Endothelial cell of umbilical vein (primary cell): ENCODE measurements at regions not wholly inside any gene's neighbourhood (a gene's known extent, or its start where the extent isn't known, plus 50 kb on each side); places are given as distances from the start of the nearest gene placed in this dataset.

Source experiments
- BruUV-seq: library from RNA; stranded (reverse); fragments of 400-500 nt; replicated peaks from 2 replicates; lab custom pipeline; 2021; lab: Mats Ljungman, UMichigan
- CTCF ChIA-PET: fragments of 300-600, 350-600 bp; sonication (Branson Sonifier 250); formaldehyde crosslinking; loops from one replicate; lab custom pipeline; 2021; ENCODE audit warnings: antibody characterized with exemption, inconsistent platforms; lab: Charles Lee
- POLR2A ChIA-PET: fragments of 300-600, 350-600 bp; sonication (Branson Sonifier 250); formaldehyde crosslinking; loops from one replicate; lab custom pipeline; 2021; ENCODE audit warnings: antibody characterized with exemption, inconsistent platforms; lab: Charles Lee
- DNase-seq: peaks from one replicate; pipeline ENCODE4 v3.0.0-alpha.2; 2011; ENCODE audit warnings: low read depth, low spot score
- FAIRE-seq: peaks from 2 replicates; lab custom pipeline; 2011; peaks lifted over from hg19 to GRCh38; lab: Jason Lieb, UNC
- H2AFZ ChIP-seq: 2 replicates; pipeline ENCODE4 v1.6.0; 2012; ENCODE audit warnings: low read depth, low read length, control low read depth, inconsistent platforms
- H3K27ac ChIP-seq: 2 replicates; pipeline ENCODE4 v1.5.1; 2011; ENCODE audit warnings: low read depth, mild to moderate bottlenecking, control low read depth, low read length, moderate library complexity; ENCODE audit not compliant: insufficient read depth
- H3K27me3 ChIP-seq, 2 experiments: 2 replicates each; pipeline versions ENCODE4 v1.6.0 to v1.6.1; 2011; ENCODE audit warnings: low read length in 2 of 2, mixed read lengths in 1 of 2; ENCODE audit not compliant: control insufficient read depth in 2 of 2, insufficient read depth in 2 of 2
- H3K36me3 ChIP-seq, 2 experiments: 2 replicates in 1 of 2; 3 replicates in 1 of 2; pipeline ENCODE4 v1.5.1; 2011; ENCODE audit warnings: low read length in 2 of 2, mild to moderate bottlenecking in 1 of 2, moderate library complexity in 1 of 2; ENCODE audit not compliant: control insufficient read depth in 2 of 2, insufficient read depth in 2 of 2; ENCODE audit errors: extremely low read depth in 1 of 2
- H3K4me1 ChIP-seq: 3 replicates; pipeline ENCODE4 v1.5.1; 2011; ENCODE audit warnings: mild to moderate bottlenecking, low read length; ENCODE audit not compliant: control insufficient read depth, insufficient read depth; ENCODE audit errors: extremely low read depth
- H3K4me2 ChIP-seq: 2 replicates; pipeline ENCODE4 v1.6.1; 2011; ENCODE audit warnings: low read length, control low read depth, mixed read lengths; ENCODE audit not compliant: insufficient read depth
- H3K4me3 ChIP-seq, 3 experiments: fragments of 200-600 bp in 1 of 3; sonication (generic), shearing (Covaris generic) in 1 of 3; replicated peaks in 1 of 3; 2 replicates each; pipeline ENCODE4 v1.5.1; 2011 to 2016; ENCODE audit warnings: control low read depth in 3 of 3, low read length in 3 of 3, mild to moderate bottlenecking in 2 of 3, inconsistent platforms in 1 of 3, low read depth in 1 of 3, moderate library complexity in 1 of 3; ENCODE audit not compliant: insufficient read depth in 1 of 3
- H3K79me2 ChIP-seq: 2 replicates; pipeline ENCODE4 v1.6.0; 2012; ENCODE audit warnings: low read length, inconsistent platforms; ENCODE audit not compliant: control insufficient read depth, insufficient read depth
- H3K9ac ChIP-seq: replicated peaks from 2 replicates; pipeline ENCODE3; 2011; ENCODE audit warnings: low read length, control low read depth; ENCODE audit not compliant: insufficient read depth; ENCODE audit errors: extremely low read depth
- H3K9me1 ChIP-seq: replicated peaks from 3 replicates; pipeline ENCODE4 v1.6.0; 2011; ENCODE audit warnings: mild to moderate bottlenecking, low read length; ENCODE audit not compliant: control insufficient read depth, insufficient read depth; ENCODE audit errors: extremely low read depth
- H3K9me3 ChIP-seq: replicated peaks from 2 replicates; pipeline ENCODE4 v1.5.1; 2012; ENCODE audit warnings: low read length, inconsistent platforms; ENCODE audit not compliant: control insufficient read depth, insufficient read depth
- H4K20me1 ChIP-seq: replicated peaks from 2 replicates; pipeline ENCODE3; 2011; ENCODE audit warnings: mild to moderate bottlenecking, low read length; ENCODE audit not compliant: control insufficient read depth, insufficient read depth; ENCODE audit errors: extremely low read depth
- FOS ChIP-seq: IDR thresholded peaks from 2 replicates; pipeline ENCODE4 v1.6.1; 2011; ENCODE audit warnings: mild to moderate bottlenecking, low read length, moderate library complexity, borderline replicate concordance; ENCODE audit not compliant: insufficient read depth
- GATA2 ChIP-seq: IDR thresholded peaks from 2 replicates; pipeline ENCODE4 v1.7.0; 2011; ENCODE audit warnings: low read depth, mild to moderate bottlenecking, moderate library complexity, mixed read lengths, low read length; ENCODE audit not compliant: insufficient read length, insufficient read depth
- JUN ChIP-seq: IDR thresholded peaks from 2 replicates; pipeline ENCODE4 v1.6.1; 2011; ENCODE audit warnings: borderline replicate concordance, low read depth; ENCODE audit not compliant: insufficient read length, insufficient read depth
- MYC ChIP-seq: IDR thresholded peaks from one replicate; pipeline ENCODE4 v1.6.1; 2011; ENCODE audit warnings: mild to moderate bottlenecking, low read depth, low read length
- POLR2A ChIP-seq: IDR thresholded peaks from 2 replicates; pipeline ENCODE4 v1.6.1; 2012; ENCODE audit warnings: low read depth, mild to moderate bottlenecking, control low read depth, low read length
- dilution Hi-C: fragments of 300-500 bp; cut with MboI; formaldehyde crosslinking; loops from one replicate; pipeline ENCODE4 v1.15.0; 2019; ENCODE audit warnings: low sequenced_read_pairs; ENCODE audit not compliant: extremely low pct_ligation_motif_present
- intact Hi-C: fragments of 100-400 bp; cut with micrococcal nuclease; formaldehyde crosslinking; loops from one replicate; pipeline ENCODE4 v1.10.0; 2022
- TF ChIP-seq, protein P1 (sequence below): IDR thresholded peaks from 2 replicates; pipeline ENCODE4 v1.6.1; 2011; ENCODE audit not compliant: insufficient read depth, insufficient read length

DNA sequence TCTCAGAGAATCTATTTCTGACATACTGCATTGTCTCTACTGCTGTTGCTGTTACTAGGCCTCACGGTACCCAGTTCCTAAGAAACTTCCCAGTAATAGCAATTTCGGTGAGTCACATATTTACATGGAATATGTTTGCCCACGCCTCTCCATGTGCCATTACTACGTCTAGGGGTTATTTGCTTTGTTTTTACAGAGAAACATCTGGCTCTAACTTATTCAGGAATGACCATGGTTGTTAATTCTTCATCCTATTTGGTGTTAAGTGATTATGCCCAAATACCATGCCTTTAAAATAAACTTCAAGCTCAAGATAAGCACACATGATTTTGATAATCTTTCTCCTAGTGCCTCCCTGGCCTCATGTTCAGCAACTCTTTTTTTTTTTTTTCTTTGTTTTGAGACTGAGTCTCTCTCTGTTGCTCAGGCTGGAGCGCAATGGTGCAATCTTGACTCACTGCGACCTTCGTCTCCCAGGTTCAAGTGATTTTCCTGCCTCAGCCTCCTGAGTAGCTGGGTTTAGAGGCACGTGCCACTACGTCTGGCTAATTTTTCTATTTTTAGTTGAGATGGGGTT lies 101.0 kb upstream of the HS3ST1 start:
- H2AFZ ChIP-seq: peak overlapping the region; percentile 57
- H3K36me3 ChIP-seq: no peaks in the 10 kb centered on the region
- ChIA-PET CTCF (interaction anchor here (1.4 kb wide), 1 partner anchor 190 kb away, joined by 3 read pairs; no protein-coding TSS in a partner anchor), POLR2A (no interaction called here)
- H3K27me3 ChIP-seq: no peaks in the 10 kb centered on the region
- intact Hi-C loops (loop anchor here (1.0 to 5.0 kb wide), 2 partner anchors 24 to 57 kb away; no protein-coding TSS in a partner anchor), dilution Hi-C loops (no loop called here)
- H3K9me3 ChIP-seq: peaks cover 2% of the 10 kb centered on the region
- peak overlapping the region; percentile 82 for H3K27ac ChIP-seq
- peak overlapping the region; percentile 44 for H3K4me2 ChIP-seq
- H3K4me1 ChIP-seq: peaks cover 27% of the 10 kb centered on the region
- no peaks in the 10 kb centered on the region for H4K20me1 ChIP-seq
- TSS peak; percentile 24 for BruUV-seq
- TF ChIP-seq MYC (no peak), FOS (peak; percentile 46), JUN (peak; percentile 72), GATA2 (no peak), POLR2A (no peak)
- TF ChIP-seq, protein P1, sequence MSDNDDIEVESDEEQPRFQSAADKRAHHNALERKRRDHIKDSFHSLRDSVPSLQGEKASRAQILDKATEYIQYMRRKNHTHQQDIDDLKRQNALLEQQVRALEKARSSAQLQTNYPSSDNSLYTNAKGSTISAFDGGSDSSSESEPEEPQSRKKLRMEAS: no peak
- H3K79me2 ChIP-seq: no peaks in the 10 kb centered on the region
- H3K4me3 ChIP-seq: no peak overlapping the region
- DNase-seq (peak; percentile 93), FAIRE-seq (peak; percentile 56)
- H3K9ac ChIP-seq: peak overlapping the region; percentile 54
- no peaks in the 10 kb centered on the region for H3K9me1 ChIP-seq

DNA sequence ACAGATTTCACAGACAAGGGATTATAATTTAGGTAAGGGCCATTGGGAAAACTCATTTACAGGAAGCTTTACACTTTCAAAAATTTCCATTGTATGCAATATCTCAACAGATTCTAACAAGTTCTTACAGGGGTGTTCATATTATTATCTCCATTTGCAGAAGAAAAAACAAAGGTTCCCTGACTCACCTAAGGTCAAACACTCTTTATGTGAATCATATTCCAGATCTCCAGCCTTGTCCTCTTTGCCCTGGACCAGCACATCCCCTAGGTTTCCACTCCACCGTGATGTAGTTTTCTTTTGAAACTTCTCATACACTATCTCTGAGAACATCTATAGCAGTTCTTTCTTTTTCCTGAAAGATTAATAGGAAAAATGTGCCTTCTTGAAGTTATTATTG lies 96.4 kb upstream of the HS3ST1 start:
- H4K20me1 ChIP-seq: no peaks in the 10 kb centered on the region
- CTCF ChIA-PET: no interaction called here
- no peak overlapping the region for H2AFZ ChIP-seq
- no peaks in the 10 kb centered on the region for H3K79me2 ChIP-seq
- POLR2A ChIA-PET: no interaction called here
- no peak overlapping the region for H3K4me3 ChIP-seq
- no peak overlapping the region for H3K9ac ChIP-seq
- H3K36me3 ChIP-seq: no peaks in the 10 kb centered on the region
- BruUV-seq: no TSS peak
- DNase-seq (no peak), FAIRE-seq (no peak)
- H3K9me1 ChIP-seq: no peaks in the 10 kb centered on the region
- peaks cover 30% of the 10 kb centered on the region for H3K4me1 ChIP-seq
- dilution Hi-C loops: no loop called here
- peak; percentile 75 for TF ChIP-seq FOS
- TF ChIP-seq POLR2A: no peak
- peak; percentile 6 for TF ChIP-seq JUN
- TF ChIP-seq, protein P1: no peak
- TF ChIP-seq GATA2: peak; percentile 74
- no peak for TF ChIP-seq MYC
- no peak overlapping the region for H3K27ac ChIP-seq
- intact Hi-C loops: loop anchor here (5.0 kb wide), 1 partner anchor 53 kb away; no protein-coding TSS in a partner anchor
- H3K27me3 ChIP-seq: no peaks in the 10 kb centered on the region
- H3K9me3 ChIP-seq: no peaks in the 10 kb centered on the region
- H3K4me2 ChIP-seq: peak overlapping the region; percentile 49
